ENCODE measurements at regions not wholly inside any gene's neighbourhood (a gene's known extent, or its start where the extent isn't known, plus 50 kb on each side); places are given as distances from the start of the nearest gene placed in this dataset.
"Not testable (repeated sequence)": the region's sequence is repeated elsewhere in the genome, so short reads cannot be mapped to it uniquely, and the experiment has no call there.

GRCh38 chr2:111309231-111310075 is 188.7 kb downstream of the BCL2L11 start:
- TF ChIP-seq EZH2 (IDR thresholded peaks at IDR 0.05; ENCODE audit: low read length, missing control alignments); CTCF (conservative IDR thresholded peaks at IDR 0.05 in 1 of 2, IDR thresholded peaks at IDR 0.05 in 1 of 2; ENCODE audit: low read depth in 1 of 2, low read length in 2 of 2): not testable (repeated sequence)
